HG02970 (cell line): ENCODE measurements at regions not wholly inside any gene's neighbourhood (a gene's known extent, or its start where the extent isn't known, plus 50 kb on each side); places are given as distances from the start of the nearest gene placed in this dataset.
"Not testable (repeated sequence)": the region's sequence is repeated elsewhere in the genome, so short reads cannot be mapped to it uniquely, and the experiment has no call there.

Experiments
- ATAC-seq: cut with Tn5 transposase; IDR thresholded peaks from one replicate; pipeline ENCODE4 v1.9.1; 2021; ENCODE audit warnings: mild to moderate bottlenecking, moderate library complexity, moderate number of reproducible peaks; ENCODE audit not compliant: unreplicated experiment, low FRiP score

GRCh38 chr4:130659320-130659719 is 1563.4 kb downstream of the C4orf33 start:
- ATAC-seq = no peak

GRCh38 chr4:130668859-130669258 is 1572.9 kb downstream of the C4orf33 start:
- ATAC-seq = no peak

GRCh38 chr4:130675266-130675665 is 1579.3 kb downstream of the C4orf33 start:
- no peak for ATAC-seq

GRCh38 chr4:130689181-130689580 is 1593.2 kb downstream of the C4orf33 start:
- ATAC-seq = no peak

- ATAC-seq = no peak
These were observed 1602.3 kb downstream of the C4orf33 start for GRCh38 chr4:130698251-130698650.

- ATAC-seq = no peak
These were observed 1603.1 kb downstream of the C4orf33 start for GRCh38 chr4:130699004-130699403.

GRCh38 chr4:130703211-130703935 is 1607.4 kb downstream of the C4orf33 start:
- ATAC-seq = no peak

- ATAC-seq = no peak
These were observed 1609.1 kb downstream of the C4orf33 start for GRCh38 chr4:130705023-130705422.

- no peak for ATAC-seq
These were observed 1616.1 kb downstream of the C4orf33 start for GRCh38 chr4:130712038-130712437.

- ATAC-seq = no peak
These were observed 1618.1 kb downstream of the C4orf33 start for GRCh38 chr4:130714006-130714405.

GRCh38 chr4:130722361-130722760 is 1626.4 kb downstream of the C4orf33 start:
- no peak for ATAC-seq

- ATAC-seq = no peak
These were observed 1640.7 kb downstream of the C4orf33 start for GRCh38 chr4:130736436-130737185.

GRCh38 chr4:130738233-130738632 is 1642.3 kb downstream of the C4orf33 start:
- no peak for ATAC-seq

GRCh38 chr4:130747842-130748241 is 1651.9 kb downstream of the C4orf33 start:
- no peak for ATAC-seq

- ATAC-seq = no peak
These were observed 1658.0 kb downstream of the C4orf33 start for GRCh38 chr4:130753926-130754325.

GRCh38 chr4:130760246-130760645 is 1664.3 kb downstream of the C4orf33 start:
- no peak for ATAC-seq

GRCh38 chr4:130767384-130767783 is 1671.4 kb downstream of the C4orf33 start:
- ATAC-seq = not testable (repeated sequence)

- ATAC-seq = not testable (repeated sequence)
These were observed 1677.0 kb downstream of the C4orf33 start for GRCh38 chr4:130772966-130773365.

GRCh38 chr4:130808492-130808891 is 1712.5 kb downstream of the C4orf33 start:
- ATAC-seq = no peak

GRCh38 chr4:130812117-130812765 is 1716.3 kb downstream of the C4orf33 start:
- no peak for ATAC-seq

- ATAC-seq = no peak
These were observed 1718.9 kb downstream of the C4orf33 start for GRCh38 chr4:130814896-130815295.
